CD8-positive, alpha-beta memory T cell (primary cell): ENCODE measurements at regions not wholly inside any gene's neighbourhood (a gene's known extent, or its start where the extent isn't known, plus 50 kb on each side); places are given as distances from the start of the nearest gene placed in this dataset.

Experiments
- CTCF ChIA-PET: fragments of 350-600 bp; sonication (Branson Sonifier 250); formaldehyde crosslinking; loops from one replicate; lab custom pipeline; 2021; ENCODE audit warnings: antibody characterized with exemption; lab: Charles Lee
- POLR2A ChIA-PET: fragments of 350-600 bp; sonication (Branson Sonifier 250); formaldehyde crosslinking; loops from one replicate; lab custom pipeline; 2021; ENCODE audit warnings: antibody characterized with exemption; lab: Charles Lee
- DNase-seq, 5 donors: peaks; one replicate each; pipeline versions ENCODE4 v3.0.0 to v3.0.0-alpha.2; 2020 to 2022; ENCODE audit warnings: mixed read lengths in 1 of 5
- H3K27ac ChIP-seq: one replicate; pipeline ENCODE4 v1.7.0; 2013; ENCODE audit warnings: low read depth, mild to moderate bottlenecking, low read length, moderate library complexity
- H3K27me3 ChIP-seq: 2 replicates; pipeline ENCODE4 v1.7.0; 2013; ENCODE audit warnings: low read length, mild to moderate bottlenecking; ENCODE audit not compliant: insufficient read depth, poor library complexity, severe bottlenecking
- H3K36me3 ChIP-seq: 2 replicates; pipeline ENCODE4 v1.7.0; 2013; ENCODE audit warnings: mild to moderate bottlenecking, low read length, moderate library complexity; ENCODE audit not compliant: insufficient read depth
- H3K4me1 ChIP-seq: 2 replicates; pipeline ENCODE4 v1.7.0; 2013; ENCODE audit warnings: mild to moderate bottlenecking, low read length, moderate library complexity; ENCODE audit not compliant: insufficient read depth
- H3K4me3 ChIP-seq: 2 replicates; pipeline ENCODE4 v1.7.0; 2013; ENCODE audit warnings: mild to moderate bottlenecking, low read length
- H3K9me3 ChIP-seq: 2 replicates; pipeline ENCODE4 v1.7.0; 2013; ENCODE audit warnings: mild to moderate bottlenecking, low read length
- H3K27ac Mint-ChIP-seq, 8 donors: one replicate each; pipeline ENCODE4 v1.8.0; 2020 to 2021; ENCODE audit warnings: mixed read lengths in 8 of 8, mild to moderate bottlenecking in 6 of 8, inconsistent platforms in 3 of 8, moderate library complexity in 3 of 8
- H3K27me3 Mint-ChIP-seq, 2 donors: one replicate each; pipeline ENCODE4 v1.8.0; 2020 to 2021; ENCODE audit warnings: mixed read lengths in 2 of 2, mild to moderate bottlenecking in 1 of 2, moderate library complexity in 1 of 2
- H3K36me3 Mint-ChIP-seq, 3 donors: one replicate each; pipeline ENCODE4 v1.8.0; 2020 to 2021; ENCODE audit warnings: mixed read lengths in 3 of 3, inconsistent platforms in 1 of 3, mild to moderate bottlenecking in 1 of 3
- H3K4me1 Mint-ChIP-seq, 3 donors: one replicate each; pipeline ENCODE4 v1.8.0; 2020 to 2021; ENCODE audit warnings: mixed read lengths in 3 of 3, inconsistent platforms in 1 of 3, mild to moderate bottlenecking in 1 of 3
- H3K4me3 Mint-ChIP-seq, 7 donors: one replicate each; pipeline ENCODE4 v1.8.0; 2020 to 2021; ENCODE audit warnings: mixed read lengths in 7 of 7, mild to moderate bottlenecking in 6 of 7, moderate library complexity in 4 of 7, inconsistent platforms in 2 of 7
- H3K9me3 Mint-ChIP-seq, 5 donors: one replicate each; pipeline ENCODE4 v1.8.0; 2020 to 2022; ENCODE audit warnings: mixed read lengths in 5 of 5, mild to moderate bottlenecking in 3 of 5, moderate library complexity in 2 of 5, inconsistent platforms in 1 of 5

GRCh38 chr1:37102656-37103382 lies 68.5 kb upstream of the GRIK3 start:
- Histone ChIP-seq H3K4me1 (no peaks in the 10 kb centered on the region), H3K27me3 (no peaks in the 10 kb centered on the region), H3K9me3 (no peaks in the 10 kb centered on the region), H3K4me3 (no peak overlapping the region), H3K27ac (no peak overlapping the region), H3K36me3 (no peaks in the 10 kb centered on the region)
- H3K27ac Mint-ChIP-seq = no peak overlapping the region
- H3K36me3 Mint-ChIP-seq = no peaks in the 10 kb centered on the region
- no peak for DNase-seq
- no peak overlapping the region for H3K4me3 Mint-ChIP-seq
- H3K27me3 Mint-ChIP-seq = peaks cover 5 to 13% of the 10 kb centered on the region in 2 donors
- CTCF ChIA-PET = no interaction called here
- no peaks in the 10 kb centered on the region for H3K9me3 Mint-ChIP-seq
- H3K4me1 Mint-ChIP-seq = no peaks in the 10 kb centered on the region
- POLR2A ChIA-PET = no interaction called here

DNA sequence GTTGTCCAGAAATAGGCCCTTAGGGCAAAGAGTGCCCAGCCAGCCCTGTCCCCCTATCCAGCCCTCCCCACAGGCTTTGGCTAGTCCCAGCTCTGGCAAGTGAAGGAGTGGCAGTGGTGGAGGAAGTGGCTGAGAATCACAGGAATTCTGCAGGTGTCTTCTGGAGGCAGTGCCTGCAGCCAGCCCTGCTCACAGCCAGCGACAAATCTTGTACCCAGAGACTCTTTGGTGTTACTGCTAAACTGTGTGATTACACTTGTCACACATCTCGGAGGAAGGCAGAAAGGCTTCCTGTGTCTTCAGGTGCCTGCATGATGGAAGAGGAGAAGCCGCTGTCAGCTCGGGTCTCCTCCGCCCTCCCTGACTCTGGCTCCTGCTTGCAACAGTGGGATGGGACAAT lies 71.6 kb upstream of the GRIK3 start:
- ChIA-PET POLR2A (no interaction called here), CTCF (no interaction called here)
- Mint-ChIP-seq H3K27ac (no peak overlapping the region), H3K36me3 (no peaks in the 10 kb centered on the region), H3K4me3 (no peak overlapping the region), H3K4me1 (no peaks in the 10 kb centered on the region), H3K27me3 (peaks cover 4 to 29% of the 10 kb centered on the region in 2 donors), H3K9me3 (no peaks in the 10 kb centered on the region)
- Histone ChIP-seq H3K4me1 (no peaks in the 10 kb centered on the region), H3K4me3 (no peak overlapping the region), H3K27me3 (no peaks in the 10 kb centered on the region), H3K9me3 (no peaks in the 10 kb centered on the region), H3K27ac (no peak overlapping the region), H3K36me3 (no peaks in the 10 kb centered on the region)
- DNase-seq = no peak

- Mint-ChIP-seq H3K27ac (no peak overlapping the region), H3K27me3 (peaks cover 3 to 26% of the 10 kb centered on the region in 2 donors), H3K4me1 (no peaks in the 10 kb centered on the region), H3K36me3 (no peaks in the 10 kb centered on the region), H3K4me3 (no peak overlapping the region), H3K9me3 (no peaks in the 10 kb centered on the region)
- Histone ChIP-seq H3K4me3 (no peak overlapping the region), H3K27ac (no peak overlapping the region), H3K27me3 (no peaks in the 10 kb centered on the region), H3K4me1 (no peaks in the 10 kb centered on the region), H3K36me3 (no peaks in the 10 kb centered on the region), H3K9me3 (no peaks in the 10 kb centered on the region)
- no peak for DNase-seq
- ChIA-PET CTCF (no interaction called here), POLR2A (no interaction called here)
These were observed 73.0 kb upstream of the GRIK3 start for GRCh38 chr1:37107153-37107907.

GRCh38 chr1:37108596-37109188 lies 74.4 kb upstream of the GRIK3 start:
- Mint-ChIP-seq H3K27me3 (peaks cover 3 to 26% of the 10 kb centered on the region in 2 donors), H3K27ac (no peak overlapping the region), H3K4me1 (no peaks in the 10 kb centered on the region), H3K9me3 (no peaks in the 10 kb centered on the region), H3K36me3 (no peaks in the 10 kb centered on the region), H3K4me3 (no peak overlapping the region)
- H3K4me3 ChIP-seq = no peak overlapping the region
- no peaks in the 10 kb centered on the region for H3K27me3 ChIP-seq
- ChIA-PET CTCF (no interaction called here), POLR2A (no interaction called here)
- H3K9me3 ChIP-seq = no peaks in the 10 kb centered on the region
- no peaks in the 10 kb centered on the region for H3K36me3 ChIP-seq
- no peaks in the 10 kb centered on the region for H3K4me1 ChIP-seq
- no peak overlapping the region for H3K27ac ChIP-seq
- no peak for DNase-seq

- H3K27me3 ChIP-seq = no peaks in the 10 kb centered on the region
- no peak overlapping the region for H3K4me3 ChIP-seq
- no peaks in the 10 kb centered on the region for H3K4me1 ChIP-seq
- H3K27ac ChIP-seq = no peak overlapping the region
- Mint-ChIP-seq H3K4me1 (no peaks in the 10 kb centered on the region), H3K36me3 (no peaks in the 10 kb centered on the region), H3K27me3 (peaks cover 0 to 20% of the 10 kb centered on the region in 2 donors), H3K4me3 (no peak overlapping the region), H3K27ac (no peak overlapping the region), H3K9me3 (no peaks in the 10 kb centered on the region)
- ChIA-PET POLR2A (no interaction called here), CTCF (no interaction called here)
- no peak for DNase-seq
- H3K9me3 ChIP-seq = no peaks in the 10 kb centered on the region
- H3K36me3 ChIP-seq = no peaks in the 10 kb centered on the region
These were observed 78.1 kb upstream of the GRIK3 start for GRCh38 chr1:37112430-37112829.

DNA sequence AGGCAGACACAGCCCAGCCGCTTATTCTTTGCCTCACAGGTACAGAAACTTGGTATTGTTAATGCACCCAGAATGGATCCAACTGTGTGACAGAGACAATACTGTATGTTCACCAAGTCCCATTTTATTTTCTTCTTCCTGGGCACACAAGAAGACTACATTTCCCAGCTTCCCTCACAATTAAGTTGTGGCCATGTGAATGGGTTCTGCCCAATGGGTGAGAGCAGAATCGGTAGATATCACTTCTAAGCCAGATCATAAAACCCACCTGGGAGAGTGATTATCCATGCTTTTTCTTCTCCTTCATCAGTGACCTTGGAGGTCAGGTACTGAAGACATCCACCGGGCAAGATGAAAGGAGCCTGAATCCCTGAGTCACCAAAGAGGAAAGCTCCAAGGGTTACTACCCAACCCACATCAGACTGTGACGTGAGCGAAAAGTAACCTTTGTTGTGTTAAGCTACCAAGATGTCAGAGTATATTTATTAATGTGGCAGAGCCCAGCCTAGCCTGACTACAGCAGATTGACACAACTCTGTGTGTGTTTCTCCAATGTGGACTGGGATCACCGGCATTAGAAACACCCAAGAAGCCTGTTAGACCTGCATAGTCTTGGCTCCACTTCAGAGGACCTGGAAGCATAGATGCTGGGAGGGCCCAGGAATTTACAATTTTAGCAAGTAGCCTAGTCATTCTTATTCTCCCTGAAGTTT lies 79.1 kb upstream of the GRIK3 start:
- Mint-ChIP-seq H3K27ac (no peak overlapping the region), H3K9me3 (no peaks in the 10 kb centered on the region), H3K4me1 (no peaks in the 10 kb centered on the region), H3K4me3 (no peak overlapping the region), H3K27me3 (peaks cover 4 to 25% of the 10 kb centered on the region in 2 donors), H3K36me3 (no peaks in the 10 kb centered on the region)
- no peaks in the 10 kb centered on the region for H3K27me3 ChIP-seq
- no peaks in the 10 kb centered on the region for H3K9me3 ChIP-seq
- H3K4me1 ChIP-seq = no peaks in the 10 kb centered on the region
- no peak overlapping the region for H3K27ac ChIP-seq
- no peaks in the 10 kb centered on the region for H3K36me3 ChIP-seq
- ChIA-PET POLR2A (no interaction called here), CTCF (no interaction called here)
- H3K4me3 ChIP-seq = no peak overlapping the region
- DNase-seq = no peak

DNA sequence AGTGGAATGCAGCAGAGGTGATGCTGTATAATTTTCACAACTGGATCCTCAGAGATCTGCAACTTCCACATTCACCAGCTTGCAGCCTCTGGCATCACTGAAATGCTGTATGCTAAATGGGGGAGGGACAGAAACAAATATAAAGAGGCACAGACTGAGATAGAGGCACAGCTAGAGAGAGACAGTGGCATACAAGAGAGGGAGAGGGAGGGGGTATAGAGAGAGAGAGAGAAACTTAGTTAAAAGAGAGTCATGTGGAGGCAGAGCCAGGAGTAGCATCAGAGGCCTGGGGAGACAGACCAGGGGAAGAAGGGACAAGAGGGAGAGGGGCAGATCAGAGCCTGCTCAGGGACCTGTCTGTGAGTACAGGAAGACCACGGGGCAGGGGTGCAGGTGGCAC lies 84.5 kb upstream of the GRIK3 start:
- Mint-ChIP-seq H3K27me3 (peaks cover 8 to 24% of the 10 kb centered on the region in 2 donors), H3K4me1 (no peaks in the 10 kb centered on the region), H3K36me3 (no peaks in the 10 kb centered on the region), H3K4me3 (no peak overlapping the region), H3K9me3 (no peaks in the 10 kb centered on the region), H3K27ac (no peak overlapping the region)
- Histone ChIP-seq H3K4me3 (no peak overlapping the region), H3K9me3 (no peaks in the 10 kb centered on the region), H3K36me3 (no peaks in the 10 kb centered on the region), H3K27ac (no peak overlapping the region), H3K4me1 (no peaks in the 10 kb centered on the region), H3K27me3 (no peaks in the 10 kb centered on the region)
- DNase-seq = no peak
- POLR2A ChIA-PET = no interaction called here
- CTCF ChIA-PET = no interaction called here

- no peak for DNase-seq
- H3K27ac Mint-ChIP-seq = no peak overlapping the region
- CTCF ChIA-PET = no interaction called here
- peaks cover 9 to 24% of the 10 kb centered on the region in 2 donors for H3K27me3 Mint-ChIP-seq
- Histone ChIP-seq H3K27me3 (no peaks in the 10 kb centered on the region), H3K36me3 (no peaks in the 10 kb centered on the region), H3K4me3 (no peak overlapping the region), H3K27ac (no peak overlapping the region), H3K4me1 (no peaks in the 10 kb centered on the region), H3K9me3 (no peaks in the 10 kb centered on the region)
- H3K36me3 Mint-ChIP-seq = no peaks in the 10 kb centered on the region
- POLR2A ChIA-PET = no interaction called here
- H3K4me1 Mint-ChIP-seq = no peaks in the 10 kb centered on the region
- H3K9me3 Mint-ChIP-seq = no peaks in the 10 kb centered on the region
- H3K4me3 Mint-ChIP-seq = no peak overlapping the region
These were observed 86.0 kb upstream of the GRIK3 start for GRCh38 chr1:37120279-37120678.
